ENCODE measurements at regions not wholly inside any gene's neighbourhood (a gene's known extent, or its start where the extent isn't known, plus 50 kb on each side); places are given as distances from the start of the nearest gene placed in this dataset.

- no peak for DNase-seq (ENCODE audit: low read depth)
- no peak for TF ChIP-seq CTCF (conservative IDR thresholded peaks at IDR 0.05; ENCODE audit: control insufficient read depth, insufficient read depth, low read depth, low read length)
- no peak overlapping the region for H3K4me3 ChIP-seq (ENCODE audit: control insufficient read depth, low read depth, low read length)
Observed at GRCh38 chr10:55852900-55853299, 508.2 kb downstream of the ZWINT start.

DNA sequence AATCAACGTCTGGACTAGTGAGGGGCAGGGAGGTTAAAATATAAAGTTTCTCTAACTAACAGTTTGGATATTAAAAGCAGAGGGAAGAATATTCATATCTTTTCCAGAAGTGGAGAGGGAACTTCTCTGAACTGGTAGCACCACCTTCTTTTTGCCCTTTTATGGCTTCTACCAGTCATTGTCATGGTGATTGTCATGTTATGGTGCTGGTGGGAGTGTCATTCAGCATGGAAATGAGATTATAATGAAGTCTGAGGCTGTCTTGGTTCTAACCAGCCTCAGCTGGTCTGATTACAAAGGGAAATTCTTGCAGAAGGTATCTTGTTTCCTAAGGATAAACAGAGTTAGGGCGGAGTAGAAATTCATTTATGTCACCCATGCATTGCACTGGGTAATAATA is 523.8 kb downstream of the ZWINT start:
- no peak for TF ChIP-seq CTCF (conservative IDR thresholded peaks at IDR 0.05; ENCODE audit: control insufficient read depth, insufficient read depth, low read depth, low read length)
- no peak for DNase-seq (ENCODE audit: low read depth)
- no peak overlapping the region for H3K4me3 ChIP-seq (ENCODE audit: control insufficient read depth, low read depth, low read length)

DNA sequence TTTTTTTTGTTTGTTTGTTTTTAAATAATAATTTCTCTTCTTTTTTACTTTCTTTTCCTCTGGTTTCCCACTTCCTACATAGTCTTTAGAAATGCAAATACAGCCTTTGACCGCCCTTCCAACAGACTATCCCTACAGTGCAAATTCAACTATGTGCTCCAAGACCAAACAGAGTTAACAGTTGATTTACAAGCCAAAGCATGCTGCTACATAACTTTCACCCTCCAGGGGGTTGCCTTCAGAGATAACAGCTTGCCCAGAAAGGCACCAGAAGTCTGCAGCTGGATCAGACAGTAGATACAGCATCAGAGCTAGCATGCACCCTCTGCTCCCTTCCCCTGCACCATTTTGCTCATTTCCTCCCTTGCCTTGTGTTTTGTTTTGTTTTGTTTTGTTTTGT is 539.0 kb downstream of the ZWINT start:
- no peak for DNase-seq (ENCODE audit: low read depth)
- no peak overlapping the region for H3K4me3 ChIP-seq (ENCODE audit: control insufficient read depth, low read depth, low read length)
- no peak for TF ChIP-seq CTCF (conservative IDR thresholded peaks at IDR 0.05; ENCODE audit: control insufficient read depth, insufficient read depth, low read depth, low read length)

DNA sequence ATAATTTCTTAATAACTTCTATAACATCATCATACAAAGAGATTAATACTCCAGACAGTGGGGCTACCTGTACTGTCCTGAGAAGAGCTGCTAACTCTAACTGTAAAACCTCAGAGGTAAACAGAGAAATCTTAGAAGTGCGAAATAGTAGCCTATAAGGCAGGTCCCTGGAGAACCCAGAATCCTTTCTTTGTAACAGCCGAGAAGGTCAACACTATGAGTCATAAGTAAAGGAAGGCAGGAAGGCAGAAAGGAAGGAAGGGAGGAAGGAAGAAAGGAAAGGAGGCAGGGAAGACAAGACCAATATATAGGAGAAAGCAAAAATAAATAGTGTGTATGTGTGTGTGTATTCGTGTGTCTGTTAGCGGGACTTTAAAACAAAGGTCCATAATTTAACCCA is 540.6 kb downstream of the ZWINT start:
- no peak for DNase-seq (ENCODE audit: low read depth)
- H3K4me3 ChIP-seq (ENCODE audit: control insufficient read depth, low read depth, low read length), result no peak overlapping the region

DNA sequence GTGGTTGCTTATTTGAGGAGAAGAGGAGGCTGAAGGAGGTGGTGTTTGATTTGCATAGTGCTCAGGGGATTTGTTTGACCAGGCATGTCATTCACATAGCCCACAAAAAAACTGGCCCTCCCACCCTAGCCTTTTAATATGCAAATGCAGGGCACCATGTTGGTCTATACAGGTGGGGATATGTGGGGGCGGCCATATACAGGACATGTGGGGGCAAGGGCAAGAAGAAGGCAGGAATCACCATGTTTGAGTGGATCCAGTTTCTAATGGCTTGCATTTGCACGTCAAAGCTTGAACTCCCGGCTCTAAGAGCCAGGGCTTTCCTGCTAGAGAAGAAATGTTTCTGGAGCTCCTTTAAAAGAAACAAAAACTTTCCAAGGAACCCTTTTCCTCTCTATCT is 541.0 kb downstream of the ZWINT start:
- TF ChIP-seq CTCF (conservative IDR thresholded peaks at IDR 0.05; ENCODE audit: control insufficient read depth, insufficient read depth, low read depth, low read length), result no peak
- no peak overlapping the region for H3K4me3 ChIP-seq (ENCODE audit: control insufficient read depth, low read depth, low read length)
- no peak for DNase-seq (ENCODE audit: low read depth)

More for the DNA sequence above, 540.6 kb downstream of the ZWINT start:
- no peak for TF ChIP-seq CTCF (conservative IDR thresholded peaks at IDR 0.05; ENCODE audit: control insufficient read depth, insufficient read depth, low read depth, low read length)

DNA sequence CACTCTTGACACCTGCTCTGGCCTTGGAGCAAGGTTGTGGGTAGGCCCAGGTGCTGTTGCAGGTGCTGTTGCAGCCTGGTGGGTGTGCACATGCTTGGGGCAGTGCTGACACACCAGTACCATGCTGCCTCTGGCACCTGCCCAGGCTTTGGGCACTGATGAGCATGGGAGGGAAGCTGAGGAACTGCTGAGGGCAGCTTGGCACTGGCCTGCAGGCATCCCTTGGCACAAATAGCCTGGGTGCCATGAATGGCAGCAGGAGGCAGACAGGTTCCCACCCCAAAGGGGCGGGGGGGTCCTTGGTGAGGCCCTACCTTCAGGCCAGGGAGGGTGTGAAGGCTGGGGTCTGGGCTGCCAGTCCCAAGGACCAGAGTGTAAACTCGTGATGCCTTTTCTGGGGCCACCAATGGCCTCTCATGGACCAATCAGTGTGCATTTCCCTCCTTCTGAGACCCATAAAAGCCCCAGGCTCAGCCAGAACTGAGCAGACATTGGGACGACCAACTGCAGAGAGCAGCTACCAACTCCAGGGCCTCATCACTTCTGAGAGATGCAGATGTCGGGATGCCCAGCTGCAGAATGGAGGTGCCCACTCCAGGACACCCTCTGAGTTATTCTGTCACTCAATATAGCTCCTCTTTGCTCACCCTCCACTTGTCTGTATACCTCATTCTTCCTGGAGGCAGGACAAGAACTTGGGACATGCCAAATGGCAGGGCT is 547.4 kb downstream of the ZWINT start:
- no peak overlapping the region for H3K4me3 ChIP-seq (ENCODE audit: control insufficient read depth, low read depth, low read length)
- DNase-seq (ENCODE audit: low read depth), result no peak
- no peak for TF ChIP-seq CTCF (conservative IDR thresholded peaks at IDR 0.05; ENCODE audit: control insufficient read depth, insufficient read depth, low read depth, low read length)

GRCh38 chr10:55803055-55803454 is 558.0 kb downstream of the ZWINT start:
- no peak overlapping the region for H3K4me3 ChIP-seq (ENCODE audit: control insufficient read depth, low read depth, low read length)
- DNase-seq (ENCODE audit: low read depth), result no peak
- no peak for TF ChIP-seq CTCF (conservative IDR thresholded peaks at IDR 0.05; ENCODE audit: control insufficient read depth, insufficient read depth, low read depth, low read length)

Data from fibroblast of mammary gland (primary cell).